Breast epithelium (tissue), 3 donors: ENCODE measurements at regions not wholly inside any gene's neighbourhood (a gene's known extent, or its start where the extent isn't known, plus 50 kb on each side); places are given as distances from the start of the nearest gene placed in this dataset.

Experiments used
- CTCF ChIP-seq, 3 donors: fragments of 450-650 bp; IDR thresholded peaks; one replicate each; pipeline ENCODE4 v1.5.1; 2016 to 2017; ENCODE audit warnings: antibody characterized with exemption in 3 of 3, mild to moderate bottlenecking in 3 of 3, moderate library complexity in 3 of 3
- POLR2A ChIP-seq: fragments of 450-650 bp; IDR thresholded peaks from one replicate; pipeline ENCODE4 v1.6.1; 2016; ENCODE audit warnings: antibody characterized with exemption, mild to moderate bottlenecking, moderate library complexity
- POLR2AphosphoS5 ChIP-seq, 3 donors: sonication (generic); formaldehyde crosslinking; IDR thresholded peaks; one replicate each; pipeline ENCODE4 v1.6.1; 2017; ENCODE audit warnings: antibody characterized with exemption in 3 of 3

GRCh38 chr6:169846286-169847056, 95.0 kb downstream of the ERMARD start:
- TF ChIP-seq CTCF (IDR thresholded peaks at IDR 0.05) (no peak), POLR2A (no peak), POLR2AphosphoS5 (IDR thresholded peaks at IDR 0.05) (no peak)
